Inflammatory macrophage treated with lipopolysaccharide for 4 hours (primary cell): ENCODE measurements at regions not wholly inside any gene's neighbourhood (a gene's known extent, or its start where the extent isn't known, plus 50 kb on each side); places are given as distances from the start of the nearest gene placed in this dataset.

ENCODE experiments used
- DNase-seq: peaks from one replicate; pipeline ENCODE4 v3.0.0-alpha.2; 2020

DNA sequence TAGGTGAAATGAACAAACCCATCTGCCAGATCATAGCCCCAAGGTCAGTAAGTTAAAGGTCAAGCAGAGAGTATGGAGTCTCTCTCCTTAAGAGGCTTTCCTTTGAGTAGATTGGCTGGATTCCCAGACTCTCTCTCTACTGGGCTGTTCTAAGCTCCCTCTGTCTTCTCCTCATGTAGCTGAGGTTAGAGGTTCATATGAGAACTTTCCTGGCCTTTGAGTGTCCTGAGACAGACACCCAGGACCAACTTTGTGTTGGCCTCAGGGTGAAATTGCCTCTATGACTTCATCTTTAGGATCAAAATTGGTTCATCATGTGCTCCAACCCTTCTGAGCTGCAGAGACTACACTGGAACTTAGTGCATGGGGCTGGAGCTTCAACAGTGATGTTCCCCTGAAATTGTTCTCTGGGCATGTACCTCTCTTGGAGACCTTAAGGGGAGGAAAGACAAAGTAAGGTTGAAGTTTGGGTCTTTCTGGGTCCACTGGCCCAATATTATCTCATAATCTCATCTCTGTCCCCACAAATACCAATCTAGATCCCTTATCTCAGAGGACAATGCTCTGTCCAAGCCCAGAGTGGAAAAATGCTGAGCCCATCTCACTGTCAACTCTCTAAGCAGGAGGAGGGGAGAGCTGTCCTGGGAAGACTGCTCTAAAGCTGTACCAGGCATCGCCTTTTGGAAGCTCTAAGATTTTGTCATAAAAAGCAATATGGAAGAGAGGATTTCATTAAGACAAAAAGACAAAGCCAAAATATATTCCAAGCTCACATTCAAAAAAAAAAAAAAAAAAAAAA lies 177.3 kb upstream of the ARL4C start:
- no peak for DNase-seq

DNA sequence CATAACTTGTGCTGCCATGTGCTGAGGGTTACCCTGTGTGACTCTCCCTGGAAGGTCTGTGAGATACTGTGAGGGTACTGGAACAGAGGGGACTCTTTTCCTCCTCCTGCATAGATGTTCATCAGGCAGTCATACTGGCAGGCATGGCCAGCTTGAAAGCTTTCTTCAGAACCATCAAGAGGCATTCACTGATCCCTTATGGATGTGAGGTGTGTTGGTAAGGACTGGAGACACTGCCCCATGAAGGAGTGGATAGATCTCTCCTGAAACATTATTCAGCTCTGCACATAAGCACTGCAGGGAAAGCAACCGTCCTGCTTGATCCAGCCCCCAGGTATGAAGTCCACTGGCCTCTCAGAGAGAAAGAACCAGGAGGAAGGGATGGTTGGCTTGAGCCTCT lies 176.6 kb upstream of the ARL4C start:
- no peak for DNase-seq

DNA sequence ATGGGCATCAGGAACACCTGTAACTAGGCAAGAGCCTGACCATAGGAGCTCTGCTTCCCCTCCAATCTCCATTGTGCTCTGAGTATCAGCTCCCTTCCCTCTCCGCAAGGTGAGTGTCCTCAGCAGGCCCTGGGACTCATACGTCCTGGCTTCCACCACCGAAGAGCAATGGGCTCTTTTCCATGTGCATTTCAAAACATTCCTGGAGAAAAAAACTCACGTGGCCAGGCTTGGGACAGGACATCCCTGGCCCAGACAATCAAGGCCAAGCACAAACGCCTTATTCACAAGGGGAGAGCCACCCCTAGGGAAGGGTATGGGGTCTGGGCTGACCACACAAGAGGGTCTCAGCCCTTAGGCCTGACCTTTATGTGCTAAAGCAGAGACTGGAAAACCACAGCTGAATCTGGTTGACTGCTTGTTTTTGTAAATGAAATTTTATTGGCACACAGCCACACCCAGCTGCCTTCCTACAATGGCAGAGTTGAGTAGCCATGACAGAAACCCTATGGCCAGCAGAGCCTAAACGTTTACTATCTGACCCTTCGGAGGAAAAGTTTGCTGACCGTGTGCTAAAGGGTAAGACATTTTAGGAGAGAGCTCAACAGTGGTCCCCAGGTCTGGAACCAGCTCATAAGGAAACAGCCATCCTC lies 175.7 kb upstream of the ARL4C start:
- no peak for DNase-seq

DNA sequence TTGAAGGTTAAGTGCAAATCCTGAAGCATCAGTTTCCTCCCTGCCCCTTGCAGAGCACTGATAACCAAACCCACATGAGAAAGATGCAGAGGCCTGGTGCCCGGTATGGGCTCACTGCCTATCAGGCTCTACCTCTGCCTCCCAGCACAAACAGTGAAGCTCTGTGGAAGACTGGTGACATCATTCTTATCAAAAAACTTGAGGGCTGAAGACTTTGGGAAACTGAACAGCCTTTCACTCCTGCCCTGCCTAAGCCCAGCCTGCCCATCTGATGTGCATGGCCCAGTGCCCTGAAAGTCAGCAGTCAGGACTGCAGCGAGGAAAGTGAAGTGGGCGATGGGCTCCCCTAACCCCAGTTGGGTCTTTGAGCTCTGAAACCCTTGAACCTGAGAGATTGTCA lies 174.8 kb upstream of the ARL4C start:
- no peak for DNase-seq

DNA sequence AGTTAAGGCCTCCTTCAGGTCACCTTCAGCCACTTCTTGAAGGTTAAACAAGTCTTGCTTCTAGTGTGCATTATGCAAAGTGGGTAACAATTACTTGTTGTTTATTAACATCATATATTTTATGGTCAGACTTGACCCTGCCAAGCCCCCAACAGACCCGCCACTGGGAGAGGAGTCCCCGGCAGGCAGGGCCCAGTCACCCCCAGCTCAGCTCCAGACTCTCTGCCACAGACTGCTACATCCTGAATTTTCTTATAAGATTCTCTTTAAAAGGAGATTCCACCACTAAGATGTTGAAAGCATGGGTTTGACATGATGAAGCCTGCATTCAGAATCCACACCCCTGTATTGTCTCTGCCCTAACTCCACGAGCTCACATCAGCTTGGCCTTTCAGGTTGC lies 174.3 kb upstream of the ARL4C start:
- no peak for DNase-seq

DNA sequence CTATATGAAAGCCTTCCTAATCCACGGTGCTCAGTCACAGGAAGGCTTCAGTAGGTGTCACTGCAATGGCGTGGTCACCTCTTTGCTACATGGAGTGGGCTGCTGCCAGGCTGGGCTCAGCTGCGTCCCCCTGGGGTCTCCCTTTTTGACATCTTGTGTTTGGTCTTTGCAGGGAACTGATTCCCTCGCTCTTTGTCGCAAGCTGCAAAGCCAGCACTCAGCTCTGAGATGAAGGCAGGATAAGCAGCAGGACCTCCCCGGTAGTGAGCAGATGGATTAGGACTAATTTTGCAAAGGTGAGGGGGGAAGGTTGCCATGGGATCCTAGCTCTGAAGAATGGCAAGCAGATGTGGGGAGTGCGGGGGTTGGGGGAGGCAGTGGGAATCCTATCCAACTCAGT lies 173.9 kb upstream of the ARL4C start:
- DNase-seq, result no peak

DNA sequence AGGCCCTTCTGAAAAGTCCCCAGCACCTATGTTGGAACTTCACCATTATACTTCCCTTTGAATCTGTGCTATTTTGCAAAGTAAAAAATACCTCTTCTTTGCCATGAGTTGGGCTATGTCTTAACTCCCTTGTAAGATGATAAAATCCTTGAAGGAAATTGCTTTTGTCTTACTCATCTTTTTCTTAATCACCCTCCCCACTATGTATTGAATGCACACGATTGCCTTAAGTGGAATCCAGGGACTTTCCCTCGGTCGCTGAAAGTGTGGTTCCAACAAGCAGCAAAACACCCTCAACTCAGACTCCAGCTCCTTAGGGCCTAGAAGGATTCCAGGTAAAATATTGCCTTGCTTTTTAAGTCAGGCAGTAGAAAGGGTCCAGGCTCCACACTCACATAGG lies 173.2 kb upstream of the ARL4C start:
- no peak for DNase-seq

DNA sequence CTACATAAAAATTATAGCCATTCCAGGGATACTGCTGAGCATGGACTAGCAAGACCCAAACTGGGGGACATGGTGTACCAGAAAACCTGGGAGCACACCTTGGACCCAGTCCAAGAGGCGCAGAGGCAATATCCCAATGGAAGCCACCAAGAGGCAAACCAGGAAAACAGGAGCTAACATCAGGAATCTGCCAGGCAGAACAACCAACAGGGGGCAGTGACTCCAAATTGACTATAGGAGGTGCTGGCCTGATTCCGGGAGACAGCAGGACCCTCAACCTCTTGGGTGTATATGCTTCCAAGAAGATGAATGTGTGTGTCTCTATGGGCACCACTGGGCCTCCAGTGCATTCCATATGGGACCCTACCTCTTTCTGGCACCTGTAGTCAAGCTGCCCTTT lies 172.7 kb upstream of the ARL4C start:
- DNase-seq, result no peak

DNA sequence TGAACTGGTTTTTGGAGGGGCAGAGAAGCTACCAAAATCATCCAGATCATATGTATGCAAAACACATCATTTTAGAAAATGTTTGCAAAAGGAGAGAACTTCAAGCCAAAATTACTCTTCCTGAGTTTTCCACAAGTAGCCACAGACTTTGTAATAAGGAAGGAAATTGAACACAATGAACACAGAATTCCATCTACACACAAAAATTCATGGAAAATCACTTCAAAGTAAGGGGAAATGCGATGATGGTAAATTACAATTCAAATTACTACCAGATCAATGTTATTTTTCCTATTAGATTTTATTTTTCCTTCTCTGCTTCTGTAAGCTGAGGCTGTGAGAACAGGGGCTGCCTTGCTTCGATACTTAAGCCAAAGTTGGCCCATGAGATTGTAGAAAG lies 172.1 kb upstream of the ARL4C start:
- no peak for DNase-seq

DNA sequence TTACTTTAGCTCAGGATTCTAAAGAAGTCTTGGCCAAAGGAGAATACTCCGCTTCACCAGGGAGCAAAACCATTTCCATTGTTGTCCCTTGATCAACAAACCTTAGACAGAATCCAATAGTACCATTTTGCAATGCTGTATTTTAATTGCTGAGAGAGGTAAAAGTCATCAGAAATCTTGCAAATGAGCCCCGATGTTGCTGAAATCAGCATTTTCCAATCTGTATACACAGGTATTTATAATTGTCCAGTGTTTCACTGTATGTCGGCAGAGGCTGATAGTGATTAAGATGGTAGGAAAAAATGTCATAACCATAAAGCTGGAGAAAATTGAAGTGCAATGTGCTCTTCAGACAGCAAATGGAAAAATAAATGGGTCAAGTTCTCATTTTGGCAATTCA lies 170.0 kb upstream of the ARL4C start:
- DNase-seq, result no peak

DNA sequence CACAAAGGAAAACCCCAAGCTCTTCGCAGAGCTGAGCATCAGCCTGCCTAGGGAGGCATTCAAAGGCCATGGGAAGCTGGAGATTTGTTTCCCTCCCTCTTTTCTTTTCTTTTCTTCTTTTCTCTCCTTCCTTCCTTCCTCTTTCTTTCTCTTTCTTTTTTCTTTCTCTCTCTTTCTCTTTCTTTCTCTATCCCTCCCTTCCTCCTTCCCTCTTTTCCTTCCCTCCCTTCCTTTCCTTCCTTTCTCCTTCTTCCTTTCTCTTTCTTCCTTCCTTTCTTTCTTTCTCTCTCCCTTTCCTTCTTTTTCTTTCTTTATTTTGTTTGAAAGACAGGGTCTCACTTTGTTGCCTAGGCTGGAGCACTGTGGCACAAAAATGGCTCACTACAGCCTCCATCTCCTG lies 168.4 kb upstream of the ARL4C start:
- DNase-seq, result no peak

DNA sequence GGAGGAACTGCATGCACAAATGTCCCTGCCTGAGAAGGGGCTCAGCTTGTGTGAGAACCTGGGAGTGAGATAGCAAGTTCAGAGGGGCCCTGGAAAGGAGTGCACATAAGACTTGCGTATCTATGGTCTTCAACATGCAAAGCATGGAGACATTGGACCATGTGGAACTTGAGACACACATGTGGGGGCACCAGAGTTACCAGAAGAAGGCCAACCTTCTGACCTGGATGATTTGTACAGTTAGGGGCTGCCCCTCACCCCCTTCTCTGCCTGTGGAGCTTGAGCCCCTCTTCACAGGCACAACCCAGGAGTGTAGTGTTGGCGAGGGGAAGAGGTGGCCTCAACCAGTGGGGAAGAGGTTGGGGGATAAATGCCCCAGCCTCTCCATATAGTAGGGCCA lies 165.0 kb upstream of the ARL4C start:
- DNase-seq, result no peak

DNA sequence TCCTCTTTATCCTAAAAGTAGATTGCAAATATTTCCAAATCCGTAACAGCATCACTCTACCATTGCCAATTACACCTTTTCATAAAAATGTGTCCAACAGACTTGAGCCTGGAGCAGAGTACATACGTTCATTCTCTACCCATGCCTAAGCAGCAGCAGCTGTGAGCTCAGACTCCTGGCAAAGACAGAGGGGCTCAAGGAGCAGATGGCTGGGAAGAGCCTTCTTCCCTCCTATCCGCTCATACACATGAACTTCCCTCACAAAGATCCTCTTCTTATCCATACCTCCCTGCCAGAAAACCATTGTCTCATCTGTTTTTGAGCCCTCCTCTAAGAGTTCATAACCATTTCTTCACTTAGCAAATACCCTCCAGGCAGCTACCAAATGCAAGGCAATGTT lies 164.3 kb upstream of the ARL4C start:
- no peak for DNase-seq

DNA sequence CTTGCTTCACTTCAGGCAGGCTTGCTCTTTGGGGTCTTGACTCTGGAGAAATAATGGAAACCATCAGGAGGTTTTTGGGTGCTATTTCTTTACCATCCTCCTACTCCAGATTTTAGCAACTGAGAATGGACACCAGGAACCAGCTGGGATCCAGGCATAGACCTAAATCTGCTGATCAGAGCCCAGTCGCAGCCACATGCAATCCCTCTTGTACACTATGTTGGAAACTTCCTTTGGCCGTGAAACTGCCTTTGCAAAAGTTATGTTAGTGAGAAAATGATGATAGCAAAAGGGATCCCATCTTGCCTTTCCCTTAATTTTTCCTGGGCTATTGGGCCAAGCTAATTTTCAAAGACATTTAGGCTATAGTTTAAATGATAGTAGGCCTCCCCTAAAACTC lies 158.8 kb upstream of the ARL4C start:
- no peak for DNase-seq

DNA sequence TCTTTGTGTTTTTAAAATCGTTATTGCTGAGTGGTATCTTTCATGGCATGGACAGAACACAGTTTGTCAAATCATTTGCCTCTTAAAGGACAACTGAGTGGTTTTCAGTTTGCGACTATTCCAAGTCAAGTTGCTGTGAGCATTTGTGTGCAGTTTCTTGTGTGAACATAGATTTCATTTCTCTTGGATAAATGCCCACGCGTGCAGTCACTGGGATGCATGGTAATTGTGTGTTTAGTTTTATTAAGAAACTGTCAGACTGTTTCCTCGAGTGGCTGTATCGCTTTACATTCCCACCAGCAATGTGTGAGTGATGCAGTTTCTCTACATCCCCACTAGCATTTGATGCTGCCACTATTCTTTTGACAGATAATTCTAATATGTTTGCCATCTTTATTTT lies 154.0 kb upstream of the ARL4C start:
- no peak for DNase-seq

DNA sequence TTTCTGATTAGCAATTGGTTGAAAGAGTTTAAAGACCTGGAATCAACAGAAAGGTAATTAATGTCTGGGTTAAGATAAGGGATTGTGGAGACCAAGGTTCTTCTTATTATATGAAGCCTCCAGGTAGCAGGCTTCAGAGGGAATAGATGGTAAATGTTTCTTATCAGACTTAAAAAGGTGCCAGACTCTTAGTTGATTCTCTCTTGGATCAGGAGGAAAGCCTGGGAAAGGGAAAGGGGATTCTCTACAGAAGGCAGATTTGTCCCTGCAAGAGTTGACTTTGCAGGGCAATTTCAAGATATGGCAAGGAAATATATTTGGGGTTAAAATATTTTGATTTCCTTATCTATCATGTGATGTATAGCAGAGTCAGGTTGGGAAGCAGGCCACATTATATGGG lies 153.1 kb upstream of the ARL4C start:
- no peak for DNase-seq

DNA sequence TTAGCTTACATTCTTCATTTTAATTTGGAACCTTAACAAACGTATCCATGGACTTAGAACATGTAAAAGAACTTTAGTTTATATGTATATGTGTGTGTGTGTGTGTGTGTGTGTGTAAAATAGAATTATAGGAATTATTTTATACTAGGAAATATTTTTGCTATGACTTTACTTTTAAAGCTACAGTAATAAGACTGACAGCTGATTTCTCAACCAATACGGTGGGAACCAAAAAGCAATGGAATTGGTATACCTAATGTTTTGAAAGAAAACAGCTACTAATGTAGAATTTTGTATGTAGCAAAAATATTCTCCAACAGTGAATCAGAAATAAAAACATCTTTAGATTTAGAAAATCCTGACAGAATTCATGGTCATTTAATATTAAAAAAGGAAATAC lies 146.5 kb upstream of the ARL4C start:
- DNase-seq, result no peak

DNA sequence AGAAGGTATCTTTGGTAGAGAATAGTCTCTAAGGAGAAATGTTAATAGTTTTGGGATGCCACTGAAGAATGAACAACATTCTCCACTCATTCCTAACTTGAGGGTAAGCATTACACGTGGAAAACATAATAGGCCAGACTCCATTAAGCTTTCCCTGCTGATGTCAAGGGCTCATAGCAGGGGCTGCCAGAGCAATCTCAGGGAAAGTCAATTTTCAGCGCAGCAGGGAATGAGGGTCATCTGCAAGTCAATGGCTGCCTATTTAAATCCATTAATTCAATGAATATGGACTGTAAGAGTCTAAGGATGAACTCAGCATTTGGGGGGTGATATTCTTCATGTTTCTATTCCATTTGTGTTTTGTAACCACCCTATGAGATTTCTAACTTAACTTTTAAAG lies 144.2 kb upstream of the ARL4C start:
- no peak for DNase-seq

DNA sequence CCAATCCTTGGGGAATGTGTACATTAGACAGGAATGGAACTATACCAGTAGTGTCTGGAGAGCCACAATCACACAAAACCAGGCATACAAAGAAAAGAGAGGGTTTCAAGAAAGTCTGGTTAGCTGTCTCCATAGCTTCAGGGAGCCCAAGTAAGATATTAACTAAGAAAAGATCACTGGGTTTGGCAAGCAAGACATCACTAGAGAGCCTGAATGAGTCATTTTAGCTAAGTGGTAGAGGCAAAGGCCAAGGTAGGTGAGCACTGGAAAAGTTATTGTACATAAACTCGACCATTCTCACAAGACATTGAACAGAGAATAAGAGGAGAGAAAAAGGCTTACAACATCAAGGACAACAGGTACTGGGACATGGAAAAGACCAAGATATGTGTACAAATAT lies 143.8 kb upstream of the ARL4C start:
- no peak for DNase-seq

DNA sequence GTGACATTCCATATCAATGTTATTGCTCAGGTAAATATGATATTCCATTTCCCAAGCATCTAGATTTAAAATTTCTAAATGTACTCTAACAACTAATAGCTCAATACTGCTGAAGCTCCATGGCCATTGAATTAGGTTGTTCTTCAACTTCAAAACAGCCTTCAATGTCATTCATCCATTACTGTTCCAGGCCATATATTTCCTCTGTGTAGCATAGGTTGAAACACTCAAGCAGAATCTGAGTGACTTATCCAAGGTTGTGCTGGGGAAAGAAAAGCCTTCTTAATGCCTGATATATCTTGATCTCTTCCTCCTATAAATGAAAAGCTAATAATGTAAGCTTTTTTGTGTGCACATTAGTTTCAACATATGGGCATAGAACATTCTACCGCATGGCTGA lies 142.1 kb upstream of the ARL4C start:
- DNase-seq, result no peak

DNA sequence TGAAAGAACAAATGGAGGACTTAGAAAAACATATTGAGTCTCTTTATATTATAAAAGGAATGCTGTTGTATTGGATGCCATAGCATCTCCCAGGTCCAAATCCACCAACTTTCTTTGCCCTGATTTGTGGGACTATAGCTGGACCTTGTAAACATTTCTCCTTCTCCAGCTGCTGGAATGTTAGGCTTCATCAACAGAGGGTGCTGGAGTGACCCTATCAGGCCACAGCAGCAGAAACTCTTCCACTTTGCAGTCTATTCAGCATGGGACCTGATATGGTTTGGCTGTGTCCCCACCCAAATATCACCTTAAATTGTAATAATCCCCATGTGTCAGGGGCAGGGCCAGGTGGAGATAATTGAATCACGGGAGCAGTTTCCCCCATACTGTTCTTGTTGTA lies 138.4 kb upstream of the ARL4C start:
- no peak for DNase-seq

DNA sequence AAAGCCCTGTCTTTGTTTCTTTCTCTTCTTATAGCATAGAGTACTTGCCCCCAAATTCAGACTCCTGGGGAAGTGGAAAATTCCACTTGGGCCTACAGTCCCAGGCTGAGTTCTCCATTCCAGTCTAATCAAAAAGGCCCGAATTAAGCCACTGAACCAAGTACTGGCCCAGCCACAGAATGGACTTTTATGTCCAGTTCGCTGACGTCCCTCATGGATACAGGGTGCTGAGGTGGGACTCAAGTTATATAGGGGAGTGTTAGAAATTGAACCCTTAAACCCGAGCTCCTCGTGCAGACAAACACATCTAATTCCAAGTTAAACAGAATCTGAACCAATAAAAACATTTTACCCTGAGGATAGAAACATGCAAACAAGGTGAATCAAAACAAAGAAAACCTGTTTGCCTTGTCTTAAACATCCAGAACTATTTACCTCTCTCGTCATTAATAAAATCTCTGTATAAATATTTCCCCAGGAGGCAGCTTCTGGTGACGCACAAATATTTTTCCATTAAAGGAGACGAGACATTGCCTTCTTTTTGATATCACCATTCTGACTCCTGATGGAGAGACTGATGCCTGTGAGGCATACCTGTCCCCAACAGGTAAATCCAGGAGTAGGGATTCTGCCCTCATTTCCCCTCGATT lies 136.8 kb upstream of the ARL4C start:
- DNase-seq, result no peak

DNA sequence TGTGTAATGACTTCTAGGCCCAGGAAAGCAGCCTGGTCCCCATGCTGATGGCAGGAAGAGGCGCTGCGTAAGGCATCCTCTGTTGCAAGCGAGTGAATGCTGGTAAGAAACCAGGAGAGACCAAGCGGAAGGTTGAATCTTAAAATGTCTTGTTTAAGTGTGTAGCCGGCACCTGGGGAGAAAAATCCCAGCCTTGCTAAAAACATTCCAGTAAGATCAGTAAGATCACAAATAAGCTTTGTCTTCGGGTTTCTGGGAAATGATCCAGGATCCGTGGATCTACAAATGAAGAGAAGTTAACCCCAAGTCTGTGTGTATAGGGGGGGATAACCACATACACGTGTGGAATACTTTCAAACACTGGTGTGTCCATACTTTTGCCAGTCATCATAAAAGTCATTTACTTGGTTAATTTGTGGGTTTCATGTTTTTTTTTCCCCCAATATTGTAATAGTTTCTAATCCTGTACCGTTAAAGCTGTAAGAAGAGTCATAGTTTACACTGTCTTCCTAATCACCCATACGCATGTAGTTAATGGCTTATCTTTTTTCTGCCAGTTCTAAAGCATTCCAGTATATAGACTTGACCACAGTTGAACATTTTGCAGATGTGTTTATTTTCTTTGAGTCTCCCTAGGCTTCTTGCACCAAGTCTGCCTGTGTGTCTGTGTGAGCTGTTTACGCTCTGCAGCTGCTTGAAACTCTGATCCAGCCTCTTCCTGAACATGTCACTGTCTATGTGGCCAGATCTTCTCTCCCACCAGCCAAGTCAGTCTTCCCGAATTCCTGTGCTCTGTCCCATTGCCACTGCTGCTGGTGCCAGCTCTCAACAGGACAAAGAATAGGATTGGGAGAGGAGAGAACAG lies 135.9 kb upstream of the ARL4C start:
- no peak for DNase-seq
